GM12874 (cell line): ENCODE measurements at regions not wholly inside any gene's neighbourhood (a gene's known extent, or its start where the extent isn't known, plus 50 kb on each side); places are given as distances from the start of the nearest gene placed in this dataset.

Experiments used
- CTCF ChIP-seq: IDR thresholded peaks from 2 replicates; pipeline ENCODE4 v1.5.1; 2011; ENCODE audit warnings: low read depth, mild to moderate bottlenecking, control low read depth, low read length, moderate library complexity; ENCODE audit not compliant: insufficient read depth

- no peak for TF ChIP-seq CTCF
Observed at GRCh38 chr14:51518711-51519110, 133.0 kb upstream of the FRMD6 start.

- TF ChIP-seq CTCF, result no peak
Observed at GRCh38 chr14:51520087-51520486, 131.6 kb upstream of the FRMD6 start.

- no peak for TF ChIP-seq CTCF
Observed at GRCh38 chr14:51521764-51522163, 129.9 kb upstream of the FRMD6 start.

GRCh38 chr14:51523243-51523642 is 128.5 kb upstream of the FRMD6 start:
- no peak for TF ChIP-seq CTCF

- TF ChIP-seq CTCF, result no peak
Observed at GRCh38 chr14:51525739-51526138, 126.0 kb upstream of the FRMD6 start.

GRCh38 chr14:51527073-51527472 is 124.6 kb upstream of the FRMD6 start:
- no peak for TF ChIP-seq CTCF

GRCh38 chr14:51529736-51530135 is 122.0 kb upstream of the FRMD6 start:
- TF ChIP-seq CTCF, result no peak

GRCh38 chr14:51533160-51533559 is 118.5 kb upstream of the FRMD6 start:
- no peak for TF ChIP-seq CTCF
